OCI-LY1 (cell line): ENCODE measurements at regions not wholly inside any gene's neighbourhood (a gene's known extent, or its start where the extent isn't known, plus 50 kb on each side); places are given as distances from the start of the nearest gene placed in this dataset.

Source experiments
- H2AFZ ChIP-seq: fragments of 200-600 bp; sonication (generic), shearing (Covaris generic); 2 replicates; pipeline ENCODE4 v1.6.0; 2014; ENCODE audit warnings: antibody characterized with exemption, mild to moderate bottlenecking, low read length
- H3F3A ChIP-seq: fragments of 200-600 bp; sonication (generic), shearing (Covaris generic); 2 replicates; pipeline ENCODE4 v1.6.0; 2014; ENCODE audit warnings: mild to moderate bottlenecking, antibody characterized with exemption, low read length, moderate library complexity; ENCODE audit not compliant: insufficient read depth
- H3K27ac ChIP-seq: fragments of 200-600 bp; sonication (generic); 2 replicates; pipeline ENCODE4 v1.5.1; 2014; ENCODE audit warnings: low read length, mixed run types, mild to moderate bottlenecking, low read depth; ENCODE audit not compliant: poor library complexity, severe bottlenecking
- H3K27me3 ChIP-seq: fragments of 200-600 bp; sonication (generic); 2 replicates; pipeline ENCODE4 v1.6.0; 2014; ENCODE audit warnings: antibody characterized with exemption, mild to moderate bottlenecking, low read length, moderate library complexity; ENCODE audit not compliant: insufficient read depth
- H3K36me3 ChIP-seq: fragments of 200-600 bp; sonication (generic); 2 replicates; pipeline ENCODE4 v1.6.1; 2014; ENCODE audit warnings: mild to moderate bottlenecking, antibody characterized with exemption, low read length, moderate library complexity, mixed read lengths; ENCODE audit not compliant: insufficient read depth
- H3K4me1 ChIP-seq: fragments of 200-600 bp; sonication (generic); 2 replicates; pipeline ENCODE4 v1.5.1; 2014; ENCODE audit warnings: mild to moderate bottlenecking, low read length, moderate library complexity; ENCODE audit not compliant: insufficient read depth, severe bottlenecking
- H3K4me2 ChIP-seq: fragments of 200-600 bp; sonication (generic), shearing (Covaris generic); 2 replicates; pipeline ENCODE4 v1.6.1; 2014; ENCODE audit warnings: low read length
- H3K4me3 ChIP-seq: fragments of 200-600 bp; sonication (generic); 2 replicates; pipeline ENCODE4 v1.5.1; 2014; ENCODE audit warnings: low read length, low read depth, mild to moderate bottlenecking, mixed read lengths; ENCODE audit not compliant: poor library complexity, severe bottlenecking
- H3K79me2 ChIP-seq: fragments of 200-600 bp; shearing (Covaris generic); 2 replicates; pipeline ENCODE4 v1.6.1; 2016; ENCODE audit warnings: mixed run types, low read length, mixed read lengths; ENCODE audit not compliant: insufficient read depth
- H3K9ac ChIP-seq: fragments of 200-600 bp; sonication (generic), shearing (Covaris generic); 2 replicates; pipeline ENCODE4 v1.6.1; 2014; ENCODE audit warnings: mild to moderate bottlenecking, low read length, mixed read lengths
- H3K9me2 ChIP-seq: fragments of 200-600 bp; sonication (generic), shearing (Covaris generic); 2 replicates; pipeline ENCODE4 v1.6.1; 2014; ENCODE audit warnings: low read depth, mild to moderate bottlenecking, low read length, mixed read lengths
- H3K9me3 ChIP-seq: fragments of 200-600 bp; shearing (Covaris generic); 2 replicates; pipeline ENCODE4 v1.6.1; 2014; ENCODE audit warnings: low read length, mixed read lengths
- H4K20me1 ChIP-seq: fragments of 200-600 bp; sonication (generic), shearing (Covaris generic); 2 replicates; pipeline ENCODE4 v1.6.0; 2016; ENCODE audit warnings: mild to moderate bottlenecking, low read length; ENCODE audit not compliant: insufficient read depth
- EZH2 ChIP-seq: fragments of 200-600 bp; sonication (generic), shearing (Covaris generic); IDR thresholded peaks from 2 replicates; pipeline ENCODE4 v1.8.0; 2017; ENCODE audit warnings: borderline replicate concordance, mixed run types, mild to moderate bottlenecking, antibody characterized with exemption, low read length, moderate library complexity, mixed read lengths
- TF ChIP-seq, protein P1 (sequence below): fragments of 200-600 bp; sonication (generic), shearing (Covaris generic); IDR thresholded peaks from 2 replicates; pipeline ENCODE4 v1.5.1; 2017; ENCODE audit warnings: mild to moderate bottlenecking, antibody characterized with exemption, low read length, moderate library complexity, mixed read lengths

- H3K4me3 ChIP-seq: no peak overlapping the region
- no peak overlapping the region for H2AFZ ChIP-seq
- H3K27me3 ChIP-seq: no peaks in the 10 kb centered on the region
- no peaks in the 10 kb centered on the region for H3K4me1 ChIP-seq
- no peak for TF ChIP-seq EZH2
- TF ChIP-seq, protein P1, sequence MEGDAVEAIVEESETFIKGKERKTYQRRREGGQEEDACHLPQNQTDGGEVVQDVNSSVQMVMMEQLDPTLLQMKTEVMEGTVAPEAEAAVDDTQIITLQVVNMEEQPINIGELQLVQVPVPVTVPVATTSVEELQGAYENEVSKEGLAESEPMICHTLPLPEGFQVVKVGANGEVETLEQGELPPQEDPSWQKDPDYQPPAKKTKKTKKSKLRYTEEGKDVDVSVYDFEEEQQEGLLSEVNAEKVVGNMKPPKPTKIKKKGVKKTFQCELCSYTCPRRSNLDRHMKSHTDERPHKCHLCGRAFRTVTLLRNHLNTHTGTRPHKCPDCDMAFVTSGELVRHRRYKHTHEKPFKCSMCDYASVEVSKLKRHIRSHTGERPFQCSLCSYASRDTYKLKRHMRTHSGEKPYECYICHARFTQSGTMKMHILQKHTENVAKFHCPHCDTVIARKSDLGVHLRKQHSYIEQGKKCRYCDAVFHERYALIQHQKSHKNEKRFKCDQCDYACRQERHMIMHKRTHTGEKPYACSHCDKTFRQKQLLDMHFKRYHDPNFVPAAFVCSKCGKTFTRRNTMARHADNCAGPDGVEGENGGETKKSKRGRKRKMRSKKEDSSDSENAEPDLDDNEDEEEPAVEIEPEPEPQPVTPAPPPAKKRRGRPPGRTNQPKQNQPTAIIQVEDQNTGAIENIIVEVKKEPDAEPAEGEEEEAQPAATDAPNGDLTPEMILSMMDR: no peak
- H3K4me2 ChIP-seq: no peak overlapping the region
- H3K27ac ChIP-seq: no peak overlapping the region
- H3K9me2 ChIP-seq: no peaks in the 10 kb centered on the region
- no peaks in the 10 kb centered on the region for H4K20me1 ChIP-seq
- H3K9me3 ChIP-seq: no peaks in the 10 kb centered on the region
- H3F3A ChIP-seq: no peaks in the 10 kb centered on the region
- H3K9ac ChIP-seq: no peak overlapping the region
- H3K79me2 ChIP-seq: no peaks in the 10 kb centered on the region
- no peaks in the 10 kb centered on the region for H3K36me3 ChIP-seq
Observed at GRCh38 chr1:163730411-163730821, 408.7 kb downstream of the NUF2 start.

- Histone ChIP-seq H3K79me2 (no peaks in the 10 kb centered on the region), H4K20me1 (no peaks in the 10 kb centered on the region), H3K9me2 (no peaks in the 10 kb centered on the region), H2AFZ (no peak overlapping the region), H3K9me3 (no peaks in the 10 kb centered on the region), H3K9ac (no peak overlapping the region), H3K27ac (no peak overlapping the region), H3K27me3 (no peaks in the 10 kb centered on the region), H3K4me3 (no peak overlapping the region), H3K4me1 (no peaks in the 10 kb centered on the region), H3K36me3 (no peaks in the 10 kb centered on the region), H3K4me2 (no peak overlapping the region), H3F3A (no peaks in the 10 kb centered on the region)
- TF ChIP-seq, protein P1: no peak
- TF ChIP-seq EZH2: no peak
Observed at GRCh38 chr1:163737261-163737660, 415.5 kb downstream of the NUF2 start.

DNA sequence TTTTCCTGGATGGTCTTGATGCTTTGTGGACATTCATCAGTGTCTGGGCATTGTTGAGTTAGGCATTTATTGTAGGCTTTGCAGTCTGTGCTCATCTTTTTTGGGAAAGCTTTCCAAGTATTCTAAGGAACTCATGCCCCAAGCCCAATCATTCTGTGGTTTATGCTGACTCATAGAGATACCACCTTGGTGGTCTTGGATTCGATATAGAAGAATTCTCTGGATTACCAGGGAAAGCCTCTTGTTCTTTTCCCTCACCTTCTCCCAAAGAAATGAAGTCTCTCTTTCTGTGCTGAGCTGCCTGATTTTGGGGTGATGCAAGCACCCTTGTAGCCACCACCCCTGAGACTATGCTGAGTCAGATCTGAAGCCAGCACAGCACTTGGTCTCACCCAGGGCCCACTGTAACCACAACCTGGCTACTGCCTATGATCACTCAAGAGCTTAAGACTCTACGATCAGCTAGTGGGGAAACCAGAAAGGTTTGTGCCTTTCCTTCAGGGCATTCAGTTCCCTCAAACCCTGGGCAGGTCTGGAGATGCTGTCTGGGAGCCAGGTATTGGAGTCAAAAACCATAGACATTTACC lies 422.6 kb downstream of the NUF2 start:
- TF ChIP-seq, protein P1: no peak
- Histone ChIP-seq H4K20me1 (no peaks in the 10 kb centered on the region), H3K4me2 (no peak overlapping the region), H3K27me3 (no peaks in the 10 kb centered on the region), H3K4me3 (no peak overlapping the region), H3K27ac (no peak overlapping the region), H3K9ac (no peak overlapping the region), H2AFZ (no peak overlapping the region), H3K36me3 (no peaks in the 10 kb centered on the region), H3K4me1 (no peaks in the 10 kb centered on the region), H3F3A (no peaks in the 10 kb centered on the region), H3K9me3 (no peaks in the 10 kb centered on the region), H3K9me2 (no peaks in the 10 kb centered on the region), H3K79me2 (no peaks in the 10 kb centered on the region)
